Thoracic aorta (tissue), 2 donors: ENCODE measurements at regions not wholly inside any gene's neighbourhood (a gene's known extent, or its start where the extent isn't known, plus 50 kb on each side); places are given as distances from the start of the nearest gene placed in this dataset.

Source experiments
- ATAC-seq: fragments of 150-250 bp; one replicate; pipeline ENCODE4 v1.8.0; 2017; ENCODE audit warnings: low read depth; ENCODE audit not compliant: insufficient number of reproducible peaks, low FRiP score
- DNase-seq: peaks from one replicate; pipeline ENCODE4 v3.0.0-alpha.2; 2020; ENCODE audit warnings: low spot score
- H3K27ac ChIP-seq, 2 donors: fragments of 200-600 bp; sonication (generic); 1 replicate in 1 of 2; 2 replicates in 1 of 2; pipeline ENCODE4 v1.5.1; 2016; ENCODE audit warnings: mild to moderate bottlenecking in 2 of 2, moderate library complexity in 2 of 2
- H3K27me3 ChIP-seq: fragments of 200-600 bp; sonication (generic); replicated peaks from 2 replicates; pipeline ENCODE4 v1.6.0; 2016; ENCODE audit warnings: mild to moderate bottlenecking; ENCODE audit not compliant: insufficient read depth
- H3K36me3 ChIP-seq: fragments of 200-600 bp; sonication (generic); one replicate; pipeline ENCODE4 v1.5.1; 2016
- H3K4me1 ChIP-seq, 2 donors: fragments of 200-600 bp; sonication (generic); 1 replicate in 1 of 2; 2 replicates in 1 of 2; pipeline versions ENCODE4 v1.5.1 to v1.6.0; 2016; ENCODE audit warnings: low read depth in 2 of 2, mild to moderate bottlenecking in 1 of 2; ENCODE audit not compliant: control insufficient read depth in 1 of 2
- H3K4me3 ChIP-seq: fragments of 200-600 bp; sonication (generic); 2 replicates; pipeline ENCODE4 v1.5.1; 2016; ENCODE audit warnings: mild to moderate bottlenecking
- H3K9me3 ChIP-seq: fragments of 200-600 bp; sonication (generic); 2 replicates; pipeline ENCODE4 v1.5.1; 2016
- TF ChIP-seq, protein P1 (sequence below): fragments of 200-600 bp; sonication (generic); IDR thresholded peaks from one replicate; pipeline ENCODE4 v1.5.1; 2019; ENCODE audit warnings: antibody characterized with exemption

DNA sequence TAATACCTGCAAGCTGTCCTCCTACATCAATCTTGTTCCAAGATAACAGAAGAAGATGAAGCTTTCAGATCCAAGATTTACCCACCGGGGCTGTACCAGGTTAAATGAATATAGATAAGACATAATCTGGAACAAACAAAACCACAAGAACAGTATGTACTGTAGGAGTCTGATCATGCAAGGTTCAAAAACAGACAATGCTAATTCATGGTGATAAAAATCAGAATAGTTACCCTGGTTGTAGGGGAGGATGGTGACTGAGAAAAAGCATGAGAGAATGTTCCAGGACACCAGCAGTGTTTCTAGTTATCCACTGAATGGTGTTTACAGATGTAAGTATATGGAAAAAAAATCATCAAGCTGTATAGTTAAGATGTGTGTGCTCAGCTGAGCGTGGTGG is 211.6 kb upstream of the TBL1X start:
- Histone ChIP-seq H3K4me3 (no peak overlapping the region), H3K27me3 (no peaks in the 10 kb centered on the region), H3K4me1 (peaks cover 0 to 4% of the 10 kb centered on the region in 2 donors), H3K9me3 (no peaks in the 10 kb centered on the region), H3K36me3 (no peaks in the 10 kb centered on the region), H3K27ac (no peak overlapping the region)
- DNase-seq (no peak), ATAC-seq (no peak)
- TF ChIP-seq, protein P1, sequence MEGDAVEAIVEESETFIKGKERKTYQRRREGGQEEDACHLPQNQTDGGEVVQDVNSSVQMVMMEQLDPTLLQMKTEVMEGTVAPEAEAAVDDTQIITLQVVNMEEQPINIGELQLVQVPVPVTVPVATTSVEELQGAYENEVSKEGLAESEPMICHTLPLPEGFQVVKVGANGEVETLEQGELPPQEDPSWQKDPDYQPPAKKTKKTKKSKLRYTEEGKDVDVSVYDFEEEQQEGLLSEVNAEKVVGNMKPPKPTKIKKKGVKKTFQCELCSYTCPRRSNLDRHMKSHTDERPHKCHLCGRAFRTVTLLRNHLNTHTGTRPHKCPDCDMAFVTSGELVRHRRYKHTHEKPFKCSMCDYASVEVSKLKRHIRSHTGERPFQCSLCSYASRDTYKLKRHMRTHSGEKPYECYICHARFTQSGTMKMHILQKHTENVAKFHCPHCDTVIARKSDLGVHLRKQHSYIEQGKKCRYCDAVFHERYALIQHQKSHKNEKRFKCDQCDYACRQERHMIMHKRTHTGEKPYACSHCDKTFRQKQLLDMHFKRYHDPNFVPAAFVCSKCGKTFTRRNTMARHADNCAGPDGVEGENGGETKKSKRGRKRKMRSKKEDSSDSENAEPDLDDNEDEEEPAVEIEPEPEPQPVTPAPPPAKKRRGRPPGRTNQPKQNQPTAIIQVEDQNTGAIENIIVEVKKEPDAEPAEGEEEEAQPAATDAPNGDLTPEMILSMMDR = no peak

DNA sequence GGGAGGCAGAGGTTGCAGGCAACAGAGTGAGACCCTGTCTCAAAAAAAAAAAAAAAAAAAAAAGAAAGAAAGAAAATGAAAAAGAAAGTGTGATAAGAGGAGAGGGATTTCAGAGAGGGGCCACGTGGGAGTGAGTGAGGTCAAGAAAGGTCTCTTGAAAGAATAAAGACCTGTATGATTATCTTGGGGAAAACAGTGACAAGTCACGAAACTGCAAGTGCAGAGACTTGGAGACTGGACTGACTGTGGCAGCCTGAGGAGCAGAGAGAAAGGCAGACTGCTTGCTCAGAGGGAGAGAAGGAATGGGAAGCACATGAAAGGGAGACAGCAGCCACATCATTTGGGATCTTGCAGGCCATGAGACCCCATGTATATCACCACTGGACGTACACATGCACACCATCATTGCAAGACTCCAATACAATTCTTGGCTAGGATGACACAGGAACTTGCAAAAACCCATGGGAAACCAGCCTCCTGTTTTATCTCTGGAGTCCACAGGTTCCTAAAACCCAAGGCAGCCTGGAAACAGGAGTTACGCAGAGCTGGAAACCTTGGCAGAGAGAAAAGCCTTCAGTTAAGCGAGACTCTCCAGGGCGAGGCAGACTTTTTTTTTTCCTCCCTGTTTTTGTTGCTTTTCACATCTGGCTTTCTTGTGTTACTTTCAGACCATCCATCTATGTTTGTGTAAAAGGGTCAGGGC is 207.0 kb upstream of the TBL1X start:
- H3K4me1 ChIP-seq = peaks cover 0 to 8% of the 10 kb centered on the region in 2 donors
- no peak overlapping the region for H3K27ac ChIP-seq
- H3K36me3 ChIP-seq = no peaks in the 10 kb centered on the region
- H3K9me3 ChIP-seq = no peaks in the 10 kb centered on the region
- ATAC-seq = no peak
- DNase-seq = no peak
- TF ChIP-seq, protein P1 = no peak
- no peaks in the 10 kb centered on the region for H3K27me3 ChIP-seq
- H3K4me3 ChIP-seq = no peak overlapping the region

- Histone ChIP-seq H3K4me1 (peaks cover 0 to 8% of the 10 kb centered on the region in 2 donors), H3K4me3 (no peak overlapping the region), H3K36me3 (no peaks in the 10 kb centered on the region), H3K27me3 (no peaks in the 10 kb centered on the region), H3K9me3 (no peaks in the 10 kb centered on the region), H3K27ac (no peak overlapping the region)
- TF ChIP-seq, protein P1 = no peak
- ATAC-seq (no peak), DNase-seq (no peak)
Measured at GRCh38 chrX:9258421-9259104, 206.3 kb upstream of the TBL1X start.

DNA sequence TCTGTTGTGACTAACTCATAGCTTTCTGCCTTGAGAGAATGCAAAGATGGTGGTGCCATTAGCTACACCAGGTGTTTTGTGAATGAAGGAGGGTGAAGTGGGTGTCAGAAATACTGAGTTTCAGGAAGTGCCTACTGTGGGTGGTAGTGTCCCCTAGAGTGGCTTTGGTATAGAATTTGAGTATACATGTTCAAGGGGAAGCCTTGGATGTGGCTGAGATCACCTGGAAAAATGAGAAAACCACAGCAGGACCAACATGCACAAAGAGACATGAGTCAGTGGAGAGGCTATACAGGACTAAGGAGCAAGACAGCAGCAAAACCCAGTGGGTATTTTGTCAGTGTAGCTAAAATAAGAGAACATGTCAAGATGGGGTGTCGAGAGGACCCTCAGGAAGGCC is 204.3 kb upstream of the TBL1X start:
- H3K9me3 ChIP-seq = no peaks in the 10 kb centered on the region
- H3K4me3 ChIP-seq = no peak overlapping the region
- peaks cover 0 to 8% of the 10 kb centered on the region in 2 donors for H3K4me1 ChIP-seq
- no peak for ATAC-seq
- no peak for DNase-seq
- no peak overlapping the region for H3K27ac ChIP-seq
- H3K36me3 ChIP-seq = no peaks in the 10 kb centered on the region
- TF ChIP-seq, protein P1 = no peak
- H3K27me3 ChIP-seq = no peaks in the 10 kb centered on the region

- Histone ChIP-seq H3K27ac (no peak overlapping the region), H3K9me3 (no peaks in the 10 kb centered on the region), H3K27me3 (no peaks in the 10 kb centered on the region), H3K36me3 (no peaks in the 10 kb centered on the region), H3K4me3 (no peak overlapping the region), H3K4me1 (no peaks in the 10 kb centered on the region)
- TF ChIP-seq, protein P1 = no peak
- no peak for DNase-seq
- ATAC-seq = no peak
Measured at GRCh38 chrX:9267415-9267814, 197.4 kb upstream of the TBL1X start.
